Astrocyte of the spinal cord (primary cell): ENCODE measurements at regions not wholly inside any gene's neighbourhood (a gene's known extent, or its start where the extent isn't known, plus 50 kb on each side); places are given as distances from the start of the nearest gene placed in this dataset.
"Not testable (repeated sequence)": the region's sequence is repeated elsewhere in the genome, so short reads cannot be mapped to it uniquely, and the experiment has no call there.

Experiments
- DNase-seq: peaks from one replicate; pipeline ENCODE4 v3.0.0; 2011; ENCODE audit warnings: low read depth, low spot score
- H3K4me3 ChIP-seq: 2 replicates; pipeline ENCODE4 v1.5.1; 2011; ENCODE audit warnings: low read depth, mild to moderate bottlenecking, low read length, moderate library complexity
- CTCF ChIP-seq: IDR thresholded peaks from 2 replicates; pipeline ENCODE4 v1.5.1; 2012; ENCODE audit warnings: low read depth, mild to moderate bottlenecking, low read length, inconsistent platforms
- in situ Hi-C: cut with HindIII; loops from 2 replicates; pipeline ENCODE4 v1.10.0; 2017; ENCODE audit warnings: low sequenced_read_pairs

- TF ChIP-seq CTCF: no peak
- H3K4me3 ChIP-seq: no peak overlapping the region
- DNase-seq: peak; percentile 96
- in situ Hi-C loops: no loop called here
These were observed 228.2 kb upstream of the USP24 start for GRCh38 chr1:55443175-55443915.

DNA sequence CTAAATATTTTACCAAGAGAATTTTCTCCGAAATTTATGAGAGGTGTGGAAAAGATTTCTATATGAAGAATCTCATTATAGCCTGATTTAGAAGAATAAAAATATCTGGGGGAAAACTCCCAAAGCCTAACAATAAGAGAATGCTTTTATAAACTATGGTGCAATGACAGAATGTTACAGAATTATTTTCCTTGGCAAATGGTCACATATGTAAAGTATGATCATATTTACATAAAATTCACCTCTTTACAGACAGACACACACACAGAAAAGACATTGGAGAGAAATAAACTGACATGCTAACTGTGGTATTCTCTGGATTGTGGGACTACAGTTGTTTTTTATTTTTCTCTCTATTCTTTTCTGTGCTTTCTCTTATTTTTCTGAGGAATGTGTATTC is 226.3 kb upstream of the USP24 start:
- H3K4me3 ChIP-seq: no peak overlapping the region
- no peak for TF ChIP-seq CTCF
- no peak for DNase-seq
- in situ Hi-C loops: no loop called here

GRCh38 chr1:55437692-55438091 is 222.5 kb upstream of the USP24 start:
- TF ChIP-seq CTCF: no peak

DNA sequence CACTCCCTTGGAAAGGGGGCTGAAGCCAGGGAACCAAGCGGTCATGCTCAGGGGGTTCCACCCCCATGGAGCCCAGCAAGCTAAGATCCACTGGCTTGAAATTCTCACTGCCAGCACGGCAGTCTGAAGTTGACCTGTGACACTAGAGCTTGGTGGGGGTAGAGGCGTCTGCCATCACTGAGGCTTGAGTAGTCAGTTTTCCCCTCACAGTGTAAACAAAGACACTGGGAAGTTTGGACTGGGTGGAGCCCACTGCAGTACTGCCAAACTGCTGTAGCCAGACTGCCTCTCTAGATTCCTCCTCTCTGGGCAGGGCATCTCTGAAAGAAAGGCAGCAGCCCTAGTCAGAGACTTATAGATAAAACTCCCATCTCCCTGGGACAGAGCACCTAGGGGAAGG is 215.6 kb upstream of the USP24 start:
- in situ Hi-C loops: not testable (repeated sequence)

More at GRCh38 chr1:55437692-55438091, 222.5 kb upstream of the USP24 start:
- H3K4me3 ChIP-seq: no peak overlapping the region
- no peak for DNase-seq
- in situ Hi-C loops: no loop called here

GRCh38 chr1:55430206-55430605 is 215.0 kb upstream of the USP24 start:
- in situ Hi-C loops, H3K4me3 ChIP-seq, DNase-seq: not testable (repeated sequence)

More for the DNA sequence above, 215.6 kb upstream of the USP24 start:
- H3K4me3 ChIP-seq, DNase-seq: not testable (repeated sequence)

DNA sequence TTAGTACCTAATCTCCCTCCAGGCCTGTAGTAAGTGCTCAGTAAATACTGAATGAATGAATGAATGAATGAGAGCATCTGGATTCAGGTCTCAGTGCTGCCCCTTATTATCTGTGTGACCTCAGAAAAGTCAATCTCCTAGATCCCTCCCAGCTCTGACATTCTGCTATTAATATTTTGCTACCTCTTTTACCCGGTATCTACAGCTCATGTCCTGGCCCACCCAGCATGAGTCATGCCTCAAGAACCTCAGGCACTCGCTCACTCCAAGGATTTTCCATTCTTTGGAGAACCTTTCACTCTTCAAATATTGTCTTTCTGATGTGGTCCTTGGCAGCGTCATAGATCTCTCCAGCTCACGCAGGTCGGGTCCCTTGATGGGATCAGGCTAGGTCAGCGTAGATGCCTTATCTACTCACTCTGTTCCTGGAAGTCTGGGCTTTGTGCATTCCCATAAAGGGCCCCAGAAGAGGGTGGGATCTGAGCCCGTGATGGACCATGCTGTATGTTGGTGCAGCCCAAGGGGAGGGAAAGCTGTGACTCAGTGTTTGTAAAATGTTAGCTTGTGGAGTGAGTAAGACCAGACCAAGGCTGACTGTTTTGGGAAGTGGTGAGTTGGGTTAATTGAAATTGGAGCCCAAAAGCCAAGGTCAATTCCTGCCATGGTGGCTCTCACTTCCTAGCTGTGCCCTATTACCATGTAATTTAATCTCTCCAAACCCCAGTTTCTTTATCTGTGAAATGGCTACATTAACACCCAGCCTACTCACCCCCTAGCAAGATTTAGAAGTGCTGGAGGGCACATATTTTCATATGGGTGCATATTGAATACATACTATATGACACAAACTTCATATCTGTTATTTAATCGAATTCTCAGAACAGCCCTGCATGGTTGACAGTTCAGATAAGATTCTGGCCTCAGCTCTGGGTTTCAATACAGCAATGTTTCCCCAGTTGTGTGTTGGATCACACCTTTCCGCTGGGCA is 214.1 kb upstream of the USP24 start:
- H3K4me3 ChIP-seq: no peak overlapping the region
- in situ Hi-C loops: no loop called here
- TF ChIP-seq CTCF: no peak
- DNase-seq: peak; percentile 100

DNA sequence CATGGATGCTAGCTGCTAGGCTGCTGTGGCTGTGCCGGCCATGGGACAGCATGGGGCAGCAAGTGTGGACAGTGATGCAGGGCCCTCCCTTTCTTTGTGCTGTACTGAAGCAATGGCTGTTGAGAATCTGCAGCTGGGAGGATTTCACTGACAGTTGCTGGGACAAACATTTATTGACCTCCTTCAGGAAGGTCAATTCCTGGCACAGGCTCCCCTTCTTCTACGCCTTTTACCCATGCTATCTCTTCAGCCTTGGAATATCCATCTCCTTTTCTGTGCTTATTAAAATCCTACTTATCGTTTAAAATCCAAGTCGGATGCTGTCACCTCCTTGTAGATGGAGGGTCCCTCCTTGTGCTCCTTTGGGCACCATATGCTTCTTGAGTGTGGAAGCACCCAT is 213.1 kb upstream of the USP24 start:
- in situ Hi-C loops: no loop called here
- no peak for DNase-seq
- no peak for TF ChIP-seq CTCF
- no peak overlapping the region for H3K4me3 ChIP-seq
